GM23338 (cell line): ENCODE measurements at regions not wholly inside any gene's neighbourhood (a gene's known extent, or its start where the extent isn't known, plus 50 kb on each side); places are given as distances from the start of the nearest gene placed in this dataset.

Experiments
- ATAC-seq: fragments of 200-7000 bp; cut with Tn5 transposase; 3 replicates; pipeline ENCODE4 v1.9.1; 2020
- DNase-seq: peaks from one replicate; pipeline ENCODE4 v3.0.0-alpha.2; 2015; ENCODE audit warnings: low spot score
- H2AFZ ChIP-seq: fragments of 200-600 bp; sonication (generic); 2 replicates; pipeline ENCODE4 v1.8.0; 2016; ENCODE audit warnings: antibody characterized with exemption, mild to moderate bottlenecking, moderate library complexity
- H3F3A ChIP-seq: fragments of 200-600 bp; sonication (generic); replicated peaks from 2 replicates; pipeline ENCODE4 v1.8.0; 2017; ENCODE audit warnings: antibody characterized with exemption, mixed run types, low read depth
- H3K27ac ChIP-seq: fragments of 200-600 bp; sonication (generic); 2 replicates; pipeline ENCODE4 v1.6.1; 2016; ENCODE audit warnings: low read depth
- H3K27me3 ChIP-seq: fragments of 200-600 bp; sonication (generic); 2 replicates; pipeline ENCODE4 v1.8.0; 2016; ENCODE audit warnings: mild to moderate bottlenecking, mixed run types, moderate library complexity; ENCODE audit not compliant: insufficient read depth
- H3K36me3 ChIP-seq: fragments of 200-600 bp; sonication (generic); 2 replicates; pipeline ENCODE4 v1.8.0; 2016; ENCODE audit warnings: mild to moderate bottlenecking; ENCODE audit not compliant: insufficient read depth
- H3K4me1 ChIP-seq: fragments of 200-600 bp; sonication (generic); 2 replicates; pipeline ENCODE4 v1.8.0; 2016; ENCODE audit warnings: mild to moderate bottlenecking, moderate library complexity; ENCODE audit not compliant: insufficient read depth
- H3K4me2 ChIP-seq: fragments of 200-600 bp; sonication (generic); 2 replicates; pipeline ENCODE4 v1.7.1; 2017; ENCODE audit warnings: mixed run types
- H3K4me3 ChIP-seq: fragments of 200-600 bp; sonication (generic); 2 replicates; pipeline ENCODE4 v1.6.1; 2016; ENCODE audit warnings: mixed run types
- H3K79me2 ChIP-seq: fragments of 200-600 bp; sonication (generic); replicated peaks from 2 replicates; pipeline ENCODE4 v1.8.0; 2017; ENCODE audit warnings: mild to moderate bottlenecking; ENCODE audit not compliant: insufficient read depth
- H3K9me2 ChIP-seq: fragments of 200-600 bp; sonication (generic); 2 replicates; pipeline ENCODE4 v1.8.0; 2017; ENCODE audit not compliant: insufficient read depth
- H4K20me1 ChIP-seq: fragments of 200-600 bp; sonication (generic); replicated peaks from 2 replicates; pipeline ENCODE4 v1.8.0; 2017; ENCODE audit warnings: mild to moderate bottlenecking; ENCODE audit not compliant: insufficient read depth
- H3K27ac Mint-ChIP-seq: 2 replicates; pipeline ENCODE4 v1.8.0; 2020; ENCODE audit warnings: inconsistent platforms, mild to moderate bottlenecking, moderate library complexity, mixed read lengths
- H3K27me3 Mint-ChIP-seq: 3 replicates; pipeline ENCODE4 v1.8.0; 2022; ENCODE audit warnings: low read depth, mild to moderate bottlenecking, moderate library complexity, mixed read lengths, inconsistent platforms; ENCODE audit not compliant: insufficient read depth, poor library complexity
- H3K36me3 Mint-ChIP-seq: 3 replicates; pipeline ENCODE4 v1.8.0; 2021; ENCODE audit warnings: low read depth, mild to moderate bottlenecking, inconsistent platforms, moderate library complexity, mixed read lengths
- H3K4me1 Mint-ChIP-seq: 3 replicates; pipeline ENCODE4 v1.8.0; 2020; ENCODE audit warnings: mild to moderate bottlenecking, inconsistent platforms, mixed read lengths
- H3K4me3 Mint-ChIP-seq: 3 replicates; pipeline ENCODE4 v1.8.0; 2021; ENCODE audit warnings: moderate library complexity, mild to moderate bottlenecking, inconsistent platforms, mixed read lengths
- H3K9me3 Mint-ChIP-seq: 3 replicates; pipeline ENCODE4 v1.8.0; 2020; ENCODE audit warnings: moderate library complexity, mild to moderate bottlenecking, inconsistent platforms, mixed read lengths
- EZH2 ChIP-seq: fragments of 200-600 bp; sonication (generic); IDR thresholded peaks from one replicate; pipeline ENCODE4 v1.8.0; 2017; ENCODE audit warnings: antibody characterized with exemption, mild to moderate bottlenecking, low read depth; ENCODE audit not compliant: unreplicated experiment
- JUNB ChIP-seq: IDR thresholded peaks from one replicate; pipeline ENCODE4 v1.6.1; 2016; ENCODE audit warnings: antibody characterized with exemption; ENCODE audit not compliant: unreplicated experiment
- NANOG ChIP-seq: IDR thresholded peaks from 2 replicates; pipeline ENCODE4 v1.6.1; 2016; ENCODE audit warnings: antibody characterized with exemption, borderline replicate concordance
- POLR2AphosphoS5 ChIP-seq: IDR thresholded peaks from 2 replicates; pipeline ENCODE4 v1.6.1; 2016; ENCODE audit warnings: antibody characterized with exemption, low read depth
- STAT1 ChIP-seq: IDR thresholded peaks from one replicate; pipeline ENCODE4 v1.6.1; 2016; ENCODE audit warnings: antibody characterized with exemption; ENCODE audit not compliant: unreplicated experiment
- ZNF331 ChIP-seq: fragments of 250-450 bp; sonication (Bioruptor Pico); IDR thresholded peaks from 2 replicates; pipeline ENCODE4 v1.5.0; 2020; ENCODE audit warnings: low read depth, mild to moderate bottlenecking, moderate library complexity
- TF ChIP-seq, protein P1 (sequence below): IDR thresholded peaks from one replicate; pipeline ENCODE4 v1.6.1; 2018; ENCODE audit warnings: antibody characterized with exemption; ENCODE audit not compliant: unreplicated experiment
- TF ChIP-seq, protein P2 (sequence below), 2 experiments: fragments of 200-600 bp in 1 of 2; sonication (generic) in 1 of 2; conservative IDR thresholded peaks; 2 replicates each; pipeline versions ENCODE4 v1.5.1 to v1.6.1; 2016 to 2017; ENCODE audit warnings: antibody characterized with exemption in 2 of 2, low read depth in 2 of 2, mild to moderate bottlenecking in 2 of 2, moderate library complexity in 1 of 2
- TF ChIP-seq, protein P3 (sequence below): fragments of 250-450 bp; sonication (Bioruptor Pico); IDR thresholded peaks from 2 replicates; pipeline ENCODE4 v1.5.0; 2020; ENCODE audit warnings: mild to moderate bottlenecking, moderate library complexity
- TF ChIP-seq, protein P4 (sequence below): IDR thresholded peaks from 2 replicates; pipeline ENCODE4 v1.6.1; 2016; ENCODE audit warnings: antibody characterized with exemption

DNA sequence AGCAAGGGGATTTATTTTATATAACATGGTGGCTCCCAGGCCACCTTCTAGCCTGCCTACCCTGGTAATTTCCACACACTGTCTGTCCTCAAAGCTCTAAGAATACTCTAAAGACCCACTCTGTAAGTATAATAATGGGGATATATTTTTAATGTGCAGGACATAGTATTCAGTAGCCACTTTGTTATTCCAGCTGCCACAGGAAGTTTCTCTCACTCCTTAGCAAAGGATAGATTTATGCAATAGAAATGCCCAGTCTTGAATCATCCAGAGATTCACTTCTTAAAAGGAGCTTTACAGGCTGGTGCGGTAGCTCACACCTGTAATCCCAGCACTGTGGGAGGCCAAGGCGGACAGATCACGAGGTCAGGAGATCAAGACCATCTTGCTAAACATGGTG lies 68.4 kb upstream of the LDLRAD3 start:
- H3F3A ChIP-seq, result no peaks in the 10 kb centered on the region

DNA sequence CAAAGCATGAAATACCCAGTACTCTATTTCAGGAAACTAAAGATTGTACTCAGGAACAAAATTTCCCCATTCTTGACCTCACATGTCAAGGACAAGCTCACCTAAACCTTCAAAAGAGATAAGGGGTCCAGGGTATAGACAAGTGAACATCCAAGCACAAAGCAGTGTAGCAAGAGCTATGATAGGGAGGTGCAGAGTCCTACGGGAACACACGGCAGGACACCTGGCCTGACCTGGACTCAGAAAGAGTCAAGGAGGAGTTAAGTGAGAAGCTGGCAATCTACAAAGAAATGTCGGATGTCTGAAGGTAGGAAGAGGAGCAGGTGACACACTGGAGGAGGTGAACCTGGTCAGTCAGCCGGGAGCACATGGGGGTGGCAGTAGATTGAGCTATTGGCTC lies 67.1 kb upstream of the LDLRAD3 start:
- Histone ChIP-seq H3K27ac (no peak overlapping the region), H3K36me3 (no peaks in the 10 kb centered on the region), H3K4me2 (no peak overlapping the region), H3K79me2 (no peaks in the 10 kb centered on the region), H3K4me3 (no peak overlapping the region), H3F3A (no peaks in the 10 kb centered on the region), H2AFZ (no peak overlapping the region), H3K27me3 (no peaks in the 10 kb centered on the region), H4K20me1 (no peaks in the 10 kb centered on the region), H3K4me1 (no peaks in the 10 kb centered on the region), H3K9me2 (no peaks in the 10 kb centered on the region)
- H3K9me3 Mint-ChIP-seq, result no peaks in the 10 kb centered on the region
- H3K27ac Mint-ChIP-seq, result no peak overlapping the region
- H3K36me3 Mint-ChIP-seq, result no peaks in the 10 kb centered on the region
- TF ChIP-seq NANOG, result no peak
- TF ChIP-seq, protein P1, sequence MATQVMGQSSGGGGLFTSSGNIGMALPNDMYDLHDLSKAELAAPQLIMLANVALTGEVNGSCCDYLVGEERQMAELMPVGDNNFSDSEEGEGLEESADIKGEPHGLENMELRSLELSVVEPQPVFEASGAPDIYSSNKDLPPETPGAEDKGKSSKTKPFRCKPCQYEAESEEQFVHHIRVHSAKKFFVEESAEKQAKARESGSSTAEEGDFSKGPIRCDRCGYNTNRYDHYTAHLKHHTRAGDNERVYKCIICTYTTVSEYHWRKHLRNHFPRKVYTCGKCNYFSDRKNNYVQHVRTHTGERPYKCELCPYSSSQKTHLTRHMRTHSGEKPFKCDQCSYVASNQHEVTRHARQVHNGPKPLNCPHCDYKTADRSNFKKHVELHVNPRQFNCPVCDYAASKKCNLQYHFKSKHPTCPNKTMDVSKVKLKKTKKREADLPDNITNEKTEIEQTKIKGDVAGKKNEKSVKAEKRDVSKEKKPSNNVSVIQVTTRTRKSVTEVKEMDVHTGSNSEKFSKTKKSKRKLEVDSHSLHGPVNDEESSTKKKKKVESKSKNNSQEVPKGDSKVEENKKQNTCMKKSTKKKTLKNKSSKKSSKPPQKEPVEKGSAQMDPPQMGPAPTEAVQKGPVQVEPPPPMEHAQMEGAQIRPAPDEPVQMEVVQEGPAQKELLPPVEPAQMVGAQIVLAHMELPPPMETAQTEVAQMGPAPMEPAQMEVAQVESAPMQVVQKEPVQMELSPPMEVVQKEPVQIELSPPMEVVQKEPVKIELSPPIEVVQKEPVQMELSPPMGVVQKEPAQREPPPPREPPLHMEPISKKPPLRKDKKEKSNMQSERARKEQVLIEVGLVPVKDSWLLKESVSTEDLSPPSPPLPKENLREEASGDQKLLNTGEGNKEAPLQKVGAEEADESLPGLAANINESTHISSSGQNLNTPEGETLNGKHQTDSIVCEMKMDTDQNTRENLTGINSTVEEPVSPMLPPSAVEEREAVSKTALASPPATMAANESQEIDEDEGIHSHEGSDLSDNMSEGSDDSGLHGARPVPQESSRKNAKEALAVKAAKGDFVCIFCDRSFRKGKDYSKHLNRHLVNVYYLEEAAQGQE, result no peak
- TF ChIP-seq, protein P2, sequence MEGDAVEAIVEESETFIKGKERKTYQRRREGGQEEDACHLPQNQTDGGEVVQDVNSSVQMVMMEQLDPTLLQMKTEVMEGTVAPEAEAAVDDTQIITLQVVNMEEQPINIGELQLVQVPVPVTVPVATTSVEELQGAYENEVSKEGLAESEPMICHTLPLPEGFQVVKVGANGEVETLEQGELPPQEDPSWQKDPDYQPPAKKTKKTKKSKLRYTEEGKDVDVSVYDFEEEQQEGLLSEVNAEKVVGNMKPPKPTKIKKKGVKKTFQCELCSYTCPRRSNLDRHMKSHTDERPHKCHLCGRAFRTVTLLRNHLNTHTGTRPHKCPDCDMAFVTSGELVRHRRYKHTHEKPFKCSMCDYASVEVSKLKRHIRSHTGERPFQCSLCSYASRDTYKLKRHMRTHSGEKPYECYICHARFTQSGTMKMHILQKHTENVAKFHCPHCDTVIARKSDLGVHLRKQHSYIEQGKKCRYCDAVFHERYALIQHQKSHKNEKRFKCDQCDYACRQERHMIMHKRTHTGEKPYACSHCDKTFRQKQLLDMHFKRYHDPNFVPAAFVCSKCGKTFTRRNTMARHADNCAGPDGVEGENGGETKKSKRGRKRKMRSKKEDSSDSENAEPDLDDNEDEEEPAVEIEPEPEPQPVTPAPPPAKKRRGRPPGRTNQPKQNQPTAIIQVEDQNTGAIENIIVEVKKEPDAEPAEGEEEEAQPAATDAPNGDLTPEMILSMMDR (conservative IDR thresholded peaks at IDR 0.05; ENCODE audit: low read depth in 2 of 2), result no peak
- TF ChIP-seq ZNF331 (CRISPR knock-in tag), result no peak
- no peak for TF ChIP-seq EZH2
- TF ChIP-seq, protein P3, sequence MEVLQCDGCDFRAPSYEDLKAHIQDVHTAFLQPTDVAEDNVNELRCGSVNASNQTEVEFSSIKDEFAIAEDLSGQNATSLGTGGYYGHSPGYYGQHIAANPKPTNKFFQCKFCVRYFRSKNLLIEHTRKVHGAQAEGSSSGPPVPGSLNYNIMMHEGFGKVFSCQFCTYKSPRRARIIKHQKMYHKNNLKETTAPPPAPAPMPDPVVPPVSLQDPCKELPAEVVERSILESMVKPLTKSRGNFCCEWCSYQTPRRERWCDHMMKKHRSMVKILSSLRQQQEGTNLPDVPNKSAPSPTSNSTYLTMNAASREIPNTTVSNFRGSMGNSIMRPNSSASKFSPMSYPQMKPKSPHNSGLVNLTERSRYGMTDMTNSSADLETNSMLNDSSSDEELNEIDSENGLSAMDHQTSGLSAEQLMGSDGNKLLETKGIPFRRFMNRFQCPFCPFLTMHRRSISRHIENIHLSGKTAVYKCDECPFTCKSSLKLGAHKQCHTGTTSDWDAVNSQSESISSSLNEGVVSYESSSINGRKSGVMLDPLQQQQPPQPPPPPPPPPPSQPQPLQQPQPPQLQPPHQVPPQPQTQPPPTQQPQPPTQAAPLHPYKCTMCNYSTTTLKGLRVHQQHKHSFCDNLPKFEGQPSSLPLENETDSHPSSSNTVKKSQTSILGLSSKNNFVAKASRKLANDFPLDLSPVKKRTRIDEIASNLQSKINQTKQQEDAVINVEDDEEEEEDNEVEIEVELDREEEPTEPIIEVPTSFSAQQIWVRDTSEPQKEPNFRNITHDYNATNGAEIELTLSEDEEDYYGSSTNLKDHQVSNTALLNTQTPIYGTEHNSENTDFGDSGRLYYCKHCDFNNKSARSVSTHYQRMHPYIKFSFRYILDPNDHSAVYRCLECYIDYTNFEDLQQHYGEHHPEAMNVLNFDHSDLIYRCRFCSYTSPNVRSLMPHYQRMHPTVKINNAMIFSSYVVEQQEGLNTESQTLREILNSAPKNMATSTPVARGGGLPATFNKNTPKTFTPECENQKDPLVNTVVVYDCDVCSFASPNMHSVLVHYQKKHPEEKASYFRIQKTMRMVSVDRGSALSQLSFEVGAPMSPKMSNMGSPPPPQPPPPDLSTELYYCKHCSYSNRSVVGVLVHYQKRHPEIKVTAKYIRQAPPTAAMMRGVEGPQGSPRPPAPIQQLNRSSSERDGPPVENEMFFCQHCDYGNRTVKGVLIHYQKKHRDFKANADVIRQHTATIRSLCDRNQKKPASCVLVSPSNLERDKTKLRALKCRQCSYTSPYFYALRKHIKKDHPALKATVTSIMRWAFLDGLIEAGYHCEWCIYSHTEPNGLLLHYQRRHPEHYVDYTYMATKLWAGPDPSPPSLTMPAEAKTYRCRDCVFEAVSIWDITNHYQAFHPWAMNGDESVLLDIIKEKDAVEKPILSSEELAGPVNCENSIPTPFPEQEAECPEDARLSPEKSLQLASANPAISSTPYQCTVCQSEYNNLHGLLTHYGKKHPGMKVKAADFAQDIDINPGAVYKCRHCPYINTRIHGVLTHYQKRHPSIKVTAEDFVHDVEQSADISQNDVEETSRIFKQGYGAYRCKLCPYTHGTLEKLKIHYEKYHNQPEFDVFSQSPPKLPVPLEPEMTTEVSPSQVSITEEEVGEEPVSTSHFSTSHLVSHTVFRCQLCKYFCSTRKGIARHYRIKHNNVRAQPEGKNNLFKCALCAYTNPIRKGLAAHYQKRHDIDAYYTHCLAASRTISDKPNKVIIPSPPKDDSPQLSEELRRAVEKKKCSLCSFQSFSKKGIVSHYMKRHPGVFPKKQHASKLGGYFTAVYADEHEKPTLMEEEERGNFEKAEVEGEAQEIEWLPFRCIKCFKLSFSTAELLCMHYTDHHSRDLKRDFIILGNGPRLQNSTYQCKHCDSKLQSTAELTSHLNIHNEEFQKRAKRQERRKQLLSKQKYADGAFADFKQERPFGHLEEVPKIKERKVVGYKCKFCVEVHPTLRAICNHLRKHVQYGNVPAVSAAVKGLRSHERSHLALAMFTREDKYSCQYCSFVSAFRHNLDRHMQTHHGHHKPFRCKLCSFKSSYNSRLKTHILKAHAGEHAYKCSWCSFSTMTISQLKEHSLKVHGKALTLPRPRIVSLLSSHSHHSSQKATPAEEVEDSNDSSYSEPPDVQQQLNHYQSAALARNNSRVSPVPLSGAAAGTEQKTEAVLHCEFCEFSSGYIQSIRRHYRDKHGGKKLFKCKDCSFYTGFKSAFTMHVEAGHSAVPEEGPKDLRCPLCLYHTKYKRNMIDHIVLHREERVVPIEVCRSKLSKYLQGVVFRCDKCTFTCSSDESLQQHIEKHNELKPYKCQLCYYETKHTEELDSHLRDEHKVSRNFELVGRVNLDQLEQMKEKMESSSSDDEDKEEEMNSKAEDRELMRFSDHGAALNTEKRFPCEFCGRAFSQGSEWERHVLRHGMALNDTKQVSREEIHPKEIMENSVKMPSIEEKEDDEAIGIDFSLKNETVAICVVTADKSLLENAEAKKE, result no peak
- TF ChIP-seq STAT1, result no peak
- TF ChIP-seq POLR2AphosphoS5, result no peak
- no peak for TF ChIP-seq JUNB
- no peak overlapping the region for H3K4me3 Mint-ChIP-seq
- peaks cover 1% of the 10 kb centered on the region for H3K27me3 Mint-ChIP-seq
- no peak for ATAC-seq
- no peak for DNase-seq
- no peaks in the 10 kb centered on the region for H3K4me1 Mint-ChIP-seq

More for the DNA sequence above, 68.4 kb upstream of the LDLRAD3 start:
- no peak overlapping the region for H3K4me3 Mint-ChIP-seq
- TF ChIP-seq, protein P4, sequence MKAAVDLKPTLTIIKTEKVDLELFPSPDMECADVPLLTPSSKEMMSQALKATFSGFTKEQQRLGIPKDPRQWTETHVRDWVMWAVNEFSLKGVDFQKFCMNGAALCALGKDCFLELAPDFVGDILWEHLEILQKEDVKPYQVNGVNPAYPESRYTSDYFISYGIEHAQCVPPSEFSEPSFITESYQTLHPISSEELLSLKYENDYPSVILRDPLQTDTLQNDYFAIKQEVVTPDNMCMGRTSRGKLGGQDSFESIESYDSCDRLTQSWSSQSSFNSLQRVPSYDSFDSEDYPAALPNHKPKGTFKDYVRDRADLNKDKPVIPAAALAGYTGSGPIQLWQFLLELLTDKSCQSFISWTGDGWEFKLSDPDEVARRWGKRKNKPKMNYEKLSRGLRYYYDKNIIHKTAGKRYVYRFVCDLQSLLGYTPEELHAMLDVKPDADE, result no peak
- no peak overlapping the region for H3K4me3 ChIP-seq
- H3K27ac Mint-ChIP-seq, result no peak overlapping the region
- H3K27ac ChIP-seq, result no peak overlapping the region
- no peaks in the 10 kb centered on the region for H3K9me3 Mint-ChIP-seq
- no peaks in the 10 kb centered on the region for H3K36me3 Mint-ChIP-seq
- DNase-seq (no peak), ATAC-seq (no peak)
- H4K20me1 ChIP-seq, result no peaks in the 10 kb centered on the region
- H3K4me1 ChIP-seq, result no peaks in the 10 kb centered on the region
- no peaks in the 10 kb centered on the region for H3K36me3 ChIP-seq
- no peaks in the 10 kb centered on the region for H3K4me1 Mint-ChIP-seq
- H3K9me2 ChIP-seq, result no peaks in the 10 kb centered on the region
- H3K27me3 Mint-ChIP-seq, result peaks cover 1% of the 10 kb centered on the region
- no peaks in the 10 kb centered on the region for H3K27me3 ChIP-seq
- no peak overlapping the region for H3K4me2 ChIP-seq
- H3K79me2 ChIP-seq, result no peaks in the 10 kb centered on the region
- H2AFZ ChIP-seq, result no peak overlapping the region
